Endodermal cell (in vitro differentiated cells): ENCODE measurements at regions not wholly inside any gene's neighbourhood (a gene's known extent, or its start where the extent isn't known, plus 50 kb on each side); places are given as distances from the start of the nearest gene placed in this dataset.

Experiments
- DNase-seq: peaks from one replicate; pipeline ENCODE4 v3.0.0-alpha.2; 2017
- H3K27ac ChIP-seq: 2 replicates; pipeline ENCODE4 v1.5.1; 2013; ENCODE audit warnings: mild to moderate bottlenecking, low read depth, low read length, moderate library complexity
- H3K27me3 ChIP-seq: 2 replicates; pipeline ENCODE4 v1.6.1; 2013; ENCODE audit warnings: mild to moderate bottlenecking, low read length, moderate library complexity; ENCODE audit not compliant: insufficient read depth, control insufficient read depth, poor library complexity, severe bottlenecking
- H3K36me3 ChIP-seq: 2 replicates; pipeline ENCODE4 v1.7.0; 2013; ENCODE audit warnings: mild to moderate bottlenecking, low read length, moderate library complexity; ENCODE audit not compliant: control insufficient read depth, insufficient read depth
- H3K4me1 ChIP-seq: one replicate; pipeline ENCODE4 v1.7.0; 2013; ENCODE audit warnings: low read length; ENCODE audit not compliant: control insufficient read depth, insufficient read depth
- H3K4me3 ChIP-seq: 2 replicates; pipeline ENCODE4 v1.5.1; 2013; ENCODE audit warnings: mild to moderate bottlenecking, low read length, moderate library complexity
- H3K9ac ChIP-seq: 2 replicates; pipeline ENCODE4 v1.6.1; 2013; ENCODE audit warnings: mild to moderate bottlenecking, low read length, moderate library complexity; ENCODE audit not compliant: poor library complexity, severe bottlenecking; ENCODE audit errors: extremely low read depth
- H3K9me3 ChIP-seq: 2 replicates; pipeline ENCODE4 v1.6.1; 2013; ENCODE audit warnings: mild to moderate bottlenecking, low read length, moderate library complexity; ENCODE audit not compliant: control insufficient read depth
- H3K27ac Mint-ChIP-seq: 2 replicates; pipeline ENCODE4 v1.8.0; 2020; ENCODE audit warnings: mixed read lengths
- H3K27me3 Mint-ChIP-seq: 2 replicates; pipeline ENCODE4 v1.8.0; 2021; ENCODE audit warnings: mild to moderate bottlenecking, mixed read lengths; ENCODE audit not compliant: insufficient read depth
- H3K36me3 Mint-ChIP-seq: 2 replicates; pipeline ENCODE4 v1.8.0; 2020; ENCODE audit warnings: low read depth, mixed read lengths
- H3K4me1 Mint-ChIP-seq: 2 replicates; pipeline ENCODE4 v1.8.0; 2020; ENCODE audit warnings: mixed read lengths
- H3K4me3 Mint-ChIP-seq: 2 replicates; pipeline ENCODE4 v1.8.0; 2020; ENCODE audit warnings: mild to moderate bottlenecking, moderate library complexity, mixed read lengths
- H3K9me3 Mint-ChIP-seq: 2 replicates; pipeline ENCODE4 v1.8.0; 2020; ENCODE audit warnings: mild to moderate bottlenecking, mixed read lengths
- CTCF ChIP-seq: fragments of 200-600 bp; sonication (generic); conservative IDR thresholded peaks from 2 replicates; pipeline ENCODE4 v1.5.0; 2021; ENCODE audit warnings: antibody characterized with exemption, mild to moderate bottlenecking
- WGBS, 2 experiments: methylation state at CpG; one replicate each; pipeline versions ENCODE4 v1.1.5 to v1.1.7; 2013; ENCODE audit warnings: missing lambda C conversion rate in 2 of 2, mixed read lengths in 1 of 2; ENCODE audit not compliant: insufficient coverage in 1 of 2, insufficient read length in 1 of 2; 5-methylcytosine and 5-hydroxymethylcytosine counted together

- no peak for DNase-seq
- no peaks in the 10 kb centered on the region for H3K4me1 ChIP-seq
- Mint-ChIP-seq H3K4me1 (peaks cover 12% of the 10 kb centered on the region), H3K9me3 (no peaks in the 10 kb centered on the region), H3K4me3 (no peak overlapping the region), H3K27me3 (no peaks in the 10 kb centered on the region), H3K27ac (no peak overlapping the region), H3K36me3 (no peaks in the 10 kb centered on the region)
- 92 to 97% methylated on average over 4 of the region's 4 CpGs for WGBS, 2 experiments
- H3K9me3 ChIP-seq, result no peaks in the 10 kb centered on the region
- no peak overlapping the region for H3K9ac ChIP-seq
- H3K36me3 ChIP-seq, result no peaks in the 10 kb centered on the region
- H3K27ac ChIP-seq, result no peak overlapping the region
- H3K27me3 ChIP-seq, result no peaks in the 10 kb centered on the region
- no peak for TF ChIP-seq CTCF
- no peak overlapping the region for H3K4me3 ChIP-seq
These were observed 73.0 kb upstream of the NFKB1 start for GRCh38 chr4:102428122-102428521.

- no peaks in the 10 kb centered on the region for H3K27me3 ChIP-seq
- H3K4me1 Mint-ChIP-seq, result peaks cover 12% of the 10 kb centered on the region
- no peak for TF ChIP-seq CTCF
- no peaks in the 10 kb centered on the region for H3K36me3 ChIP-seq
- no peak overlapping the region for H3K27ac ChIP-seq
- no peaks in the 10 kb centered on the region for H3K27me3 Mint-ChIP-seq
- no peak overlapping the region for H3K9ac ChIP-seq
- WGBS, 2 experiments, result 92% methylated on average over 7 of the region's 7 CpGs; no CpG with 5 or more reads in 1 of the 2 experiments
- no peak overlapping the region for H3K4me3 Mint-ChIP-seq
- no peak overlapping the region for H3K27ac Mint-ChIP-seq
- peaks cover 2% of the 10 kb centered on the region for H3K9me3 Mint-ChIP-seq
- no peak for DNase-seq
- no peak overlapping the region for H3K4me3 ChIP-seq
- no peaks in the 10 kb centered on the region for H3K9me3 ChIP-seq
- H3K36me3 Mint-ChIP-seq, result no peaks in the 10 kb centered on the region
- H3K4me1 ChIP-seq, result no peaks in the 10 kb centered on the region
These were observed 71.6 kb upstream of the NFKB1 start for GRCh38 chr4:102429553-102429952.

- no peak for TF ChIP-seq CTCF
These were observed 70.7 kb upstream of the NFKB1 start for GRCh38 chr4:102430461-102430910.

More at GRCh38 chr4:102430461-102430910, 70.7 kb upstream of the NFKB1 start:
- 42% methylated on average over 2 of the region's 2 CpGs; no CpG with 5 or more reads in 1 of the 2 experiments for WGBS, 2 experiments
- H3K4me3 Mint-ChIP-seq, result peak overlapping the region; percentile 71
- Histone ChIP-seq H3K4me3 (peak overlapping the region; percentile 76), H3K27me3 (no peaks in the 10 kb centered on the region), H3K9ac (peak overlapping the region; percentile 44), H3K4me1 (no peaks in the 10 kb centered on the region), H3K36me3 (no peaks in the 10 kb centered on the region), H3K27ac (peak overlapping the region; percentile 44), H3K9me3 (no peaks in the 10 kb centered on the region)
- peak overlapping the region; percentile 90 for H3K27ac Mint-ChIP-seq
- peaks cover 4% of the 10 kb centered on the region for H3K9me3 Mint-ChIP-seq
- H3K27me3 Mint-ChIP-seq, result no peaks in the 10 kb centered on the region
- H3K36me3 Mint-ChIP-seq, result no peaks in the 10 kb centered on the region
- no peak for DNase-seq
- H3K4me1 Mint-ChIP-seq, result peaks cover 12% of the 10 kb centered on the region
